ENCODE measurements at regions not wholly inside any gene's neighbourhood (a gene's known extent, or its start where the extent isn't known, plus 50 kb on each side); places are given as distances from the start of the nearest gene placed in this dataset.

DNA sequence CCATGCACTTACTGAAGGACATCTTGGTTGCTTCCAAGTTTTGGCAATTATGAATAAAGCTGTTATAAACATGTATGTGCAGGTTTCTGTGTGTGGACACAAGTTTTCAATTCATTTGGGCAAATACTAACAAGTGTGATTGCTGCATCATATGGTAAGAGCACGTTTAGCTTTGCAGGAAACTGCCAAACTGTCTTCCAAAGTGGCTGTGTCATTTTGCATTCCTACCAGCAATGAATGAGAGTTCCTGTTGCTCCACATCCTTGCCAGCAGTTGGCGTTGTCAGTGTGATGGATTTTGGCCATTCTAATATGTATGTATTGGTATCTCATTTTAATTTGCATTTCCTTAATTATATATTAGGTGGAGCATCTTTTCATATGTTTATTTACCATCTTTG, 280.1 kb downstream of the SV2B start:
- TF ChIP-seq, protein P1, sequence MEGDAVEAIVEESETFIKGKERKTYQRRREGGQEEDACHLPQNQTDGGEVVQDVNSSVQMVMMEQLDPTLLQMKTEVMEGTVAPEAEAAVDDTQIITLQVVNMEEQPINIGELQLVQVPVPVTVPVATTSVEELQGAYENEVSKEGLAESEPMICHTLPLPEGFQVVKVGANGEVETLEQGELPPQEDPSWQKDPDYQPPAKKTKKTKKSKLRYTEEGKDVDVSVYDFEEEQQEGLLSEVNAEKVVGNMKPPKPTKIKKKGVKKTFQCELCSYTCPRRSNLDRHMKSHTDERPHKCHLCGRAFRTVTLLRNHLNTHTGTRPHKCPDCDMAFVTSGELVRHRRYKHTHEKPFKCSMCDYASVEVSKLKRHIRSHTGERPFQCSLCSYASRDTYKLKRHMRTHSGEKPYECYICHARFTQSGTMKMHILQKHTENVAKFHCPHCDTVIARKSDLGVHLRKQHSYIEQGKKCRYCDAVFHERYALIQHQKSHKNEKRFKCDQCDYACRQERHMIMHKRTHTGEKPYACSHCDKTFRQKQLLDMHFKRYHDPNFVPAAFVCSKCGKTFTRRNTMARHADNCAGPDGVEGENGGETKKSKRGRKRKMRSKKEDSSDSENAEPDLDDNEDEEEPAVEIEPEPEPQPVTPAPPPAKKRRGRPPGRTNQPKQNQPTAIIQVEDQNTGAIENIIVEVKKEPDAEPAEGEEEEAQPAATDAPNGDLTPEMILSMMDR (IDR thresholded peaks at IDR 0.05; ENCODE audit: low read depth, low read length, missing input control), result no peak
- no peak for TF ChIP-seq JUND (IDR thresholded peaks at IDR 0.05)
- no peak for TF ChIP-seq SP1 (IDR thresholded peaks at IDR 0.05)
- TF ChIP-seq HNF4G (IDR thresholded peaks at IDR 0.05), result no peak
- no peak for TF ChIP-seq RAD21 (IDR thresholded peaks at IDR 0.05)
